ENCODE measurements at regions not wholly inside any gene's neighbourhood (a gene's known extent, or its start where the extent isn't known, plus 50 kb on each side); places are given as distances from the start of the nearest gene placed in this dataset.

GRCh38 chr2:236962816-236963215, 122.9 kb upstream of the COPS8 start (continued):
- TF ChIP-seq DRAP1 (CRISPR knock-in tag; IDR thresholded peaks at IDR 0.05) (no peak), NONO (IDR thresholded peaks at IDR 0.05) (no peak), NONO (CRISPR knock-in tag; conservative IDR thresholded peaks at IDR 0.05) (no peak)

GRCh38 chr2:236963631-236964182, 122.0 kb upstream of the COPS8 start:
- intact Hi-C loops (cut with micrococcal nuclease; ENCODE audit: unreplicated experiment): no loop called here
- no TSS peak for BruUV-seq (replicated peaks)
- ChIA-PET CTCF (ENCODE audit: low intra/inter-chr PET ratio, low total read pairs) (no interaction called here), POLR2A (no interaction called here)
- DNase-seq (ENCODE audit: low spot score) (no peak), FAIRE-seq (no peak), ATAC-seq (no peak)
- Histone ChIP-seq H3K36me3 (replicated peaks in 1 of 2; ENCODE audit: control insufficient read depth in 1 of 2, insufficient read depth in 2 of 2, low read length in 2 of 2) (no peaks in the 10 kb centered on the region), H4K20me1 (ENCODE audit: insufficient read depth, low read length) (no peaks in the 10 kb centered on the region), H3K27me3 (ENCODE audit: control insufficient read depth in 1 of 2, insufficient read depth in 2 of 2, low read length in 2 of 2) (peaks cover 0 to 13% of the 10 kb centered on the region in 2 experiments; a peak in 3 of 5 replicates), H3K4me2 (ENCODE audit: low read depth, low read length) (no peak overlapping the region), H3K79me2 (ENCODE audit: insufficient read depth, low read length) (no peaks in the 10 kb centered on the region), H2AFZ (ENCODE audit: low read length) (no peak overlapping the region), H3K4me1 (ENCODE audit: insufficient read depth, low read length) (peaks cover 29% of the 10 kb centered on the region), H3K9me3 (ENCODE audit: low read length) (no peaks in the 10 kb centered on the region), H3K9ac (ENCODE audit: insufficient read depth, low read depth, low read length) (no peak overlapping the region), H3K4me3 (replicated peaks in 1 of 3; ENCODE audit: insufficient read depth in 1 of 3, low read depth in 2 of 3, low read length in 3 of 3) (no peak overlapping the region), H3K27ac (ENCODE audit: extremely low read length, insufficient read depth, low read length) (no peak overlapping the region)
- 33% methylated on average over 6 of the region's 7 CpGs for WGBS (ENCODE audit: low lambda C conversion rate)
- in situ Hi-C loops (cut with HindIII; ENCODE audit: extremely low pct_ligation_motif_present, low pct_unique_long_range_greater_than_20kb): no loop called here
- no peak for TF ChIP-seq KDM3A (CRISPR knock-in tag; IDR thresholded peaks at IDR 0.05; ENCODE audit: low read depth)
- peak; percentile 18; the same call in 1 of the 2 replicates for TF ChIP-seq ZNF687 (CRISPR knock-in tag; IDR thresholded peaks at IDR 0.05)

Measured in HepG2 (cell line).